ENCODE measurements at regions not wholly inside any gene's neighbourhood (a gene's known extent, or its start where the extent isn't known, plus 50 kb on each side); places are given as distances from the start of the nearest gene placed in this dataset.

- H3K27me3 Mint-ChIP-seq (ENCODE audit: low read depth, unreplicated experiment), result no peaks in the 10 kb centered on the region
- TF ChIP-seq EZH2 (IDR thresholded peaks at IDR 0.05; ENCODE audit: insufficient read depth, low read length) (no peak), CTCF (IDR thresholded peaks at IDR 0.05; ENCODE audit: insufficient read depth, low read depth, low read length) (no peak)
Observed at GRCh38 chr20:23138682-23139081, 52.6 kb upstream of the CD93 start.

GRCh38 chr20:23138226-23138625 is 52.1 kb upstream of the CD93 start:
- H2AFZ ChIP-seq (ENCODE audit: low read depth, low read length), result no peak overlapping the region
- H3K9me3 Mint-ChIP-seq (ENCODE audit: unreplicated experiment), result no peaks in the 10 kb centered on the region
- no peaks in the 10 kb centered on the region for H4K20me1 ChIP-seq (ENCODE audit: insufficient read depth, low read length)
- H3K27me3 ChIP-seq (ENCODE audit: insufficient read depth, low read length), result no peaks in the 10 kb centered on the region
- no peaks in the 10 kb centered on the region for H3K9me3 ChIP-seq (ENCODE audit: insufficient read depth, low read depth, low read length)
- H3K36me3 Mint-ChIP-seq (ENCODE audit: low read depth, unreplicated experiment), result no peaks in the 10 kb centered on the region
- no peaks in the 10 kb centered on the region for H3K36me3 ChIP-seq (ENCODE audit: insufficient read depth, low read length)
- H3K9ac ChIP-seq (ENCODE audit: low read length), result no peak overlapping the region
- no peak overlapping the region for H3K27ac Mint-ChIP-seq (ENCODE audit: unreplicated experiment)
- TF ChIP-seq CTCF (IDR thresholded peaks at IDR 0.05; ENCODE audit: insufficient read depth, low read depth, low read length) (no peak), EZH2 (IDR thresholded peaks at IDR 0.05; ENCODE audit: insufficient read depth, low read length) (no peak)
- FAIRE-seq, result no peak
- no peak overlapping the region for H3K4me3 Mint-ChIP-seq (ENCODE audit: unreplicated experiment)
- no peak overlapping the region for H3K4me2 ChIP-seq (ENCODE audit: low read length)
- H3K79me2 ChIP-seq (ENCODE audit: insufficient read depth, low read length), result no peaks in the 10 kb centered on the region
- no peak for DNase-seq (ENCODE audit: low read depth)
- H3K27me3 Mint-ChIP-seq (ENCODE audit: low read depth, unreplicated experiment), result no peaks in the 10 kb centered on the region
- H3K4me1 ChIP-seq (ENCODE audit: insufficient read depth, low read length), result peaks cover 21% of the 10 kb centered on the region
- no peak overlapping the region for H3K27ac ChIP-seq (ENCODE audit: low read depth, low read length)
- H3K4me3 ChIP-seq (ENCODE audit: insufficient read depth, low read depth, low read length), result no peak overlapping the region
- H3K4me1 Mint-ChIP-seq (ENCODE audit: low read depth, unreplicated experiment), result peaks cover 15% of the 10 kb centered on the region

More at GRCh38 chr20:23138682-23139081, 52.6 kb upstream of the CD93 start:
- H3K4me3 Mint-ChIP-seq (ENCODE audit: unreplicated experiment), result no peak overlapping the region
- H3K79me2 ChIP-seq (ENCODE audit: insufficient read depth, low read length), result no peaks in the 10 kb centered on the region
- no peak overlapping the region for H3K4me3 ChIP-seq (ENCODE audit: insufficient read depth, low read depth, low read length)
- no peaks in the 10 kb centered on the region for H3K9me3 Mint-ChIP-seq (ENCODE audit: unreplicated experiment)
- H3K4me2 ChIP-seq (ENCODE audit: low read length), result no peak overlapping the region
- no peaks in the 10 kb centered on the region for H4K20me1 ChIP-seq (ENCODE audit: insufficient read depth, low read length)
- no peaks in the 10 kb centered on the region for H3K27me3 ChIP-seq (ENCODE audit: insufficient read depth, low read length)
- no peak overlapping the region for H3K9ac ChIP-seq (ENCODE audit: low read length)
- peaks cover 19% of the 10 kb centered on the region for H3K4me1 Mint-ChIP-seq (ENCODE audit: low read depth, unreplicated experiment)
- H3K36me3 ChIP-seq (ENCODE audit: insufficient read depth, low read length), result no peaks in the 10 kb centered on the region
- H3K9me3 ChIP-seq (ENCODE audit: insufficient read depth, low read depth, low read length), result no peaks in the 10 kb centered on the region
- DNase-seq (ENCODE audit: low read depth), result no peak
- no peaks in the 10 kb centered on the region for H3K36me3 Mint-ChIP-seq (ENCODE audit: low read depth, unreplicated experiment)
- H2AFZ ChIP-seq (ENCODE audit: low read depth, low read length), result no peak overlapping the region
- H3K27ac Mint-ChIP-seq (ENCODE audit: unreplicated experiment), result no peak overlapping the region
- FAIRE-seq, result no peak
- no peak overlapping the region for H3K27ac ChIP-seq (ENCODE audit: low read depth, low read length)
- peaks cover 24% of the 10 kb centered on the region for H3K4me1 ChIP-seq (ENCODE audit: insufficient read depth, low read length)

GRCh38 chr20:23136893-23137745 is 51.0 kb upstream of the CD93 start:
- H3K4me2 ChIP-seq (ENCODE audit: low read length), result no peak overlapping the region
- H2AFZ ChIP-seq (ENCODE audit: low read depth, low read length), result no peak overlapping the region
- Mint-ChIP-seq H3K9me3 (ENCODE audit: unreplicated experiment) (no peaks in the 10 kb centered on the region), H3K4me1 (ENCODE audit: low read depth, unreplicated experiment) (peaks cover 5% of the 10 kb centered on the region), H3K36me3 (ENCODE audit: low read depth, unreplicated experiment) (no peaks in the 10 kb centered on the region), H3K27ac (ENCODE audit: unreplicated experiment) (no peak overlapping the region), H3K27me3 (ENCODE audit: low read depth, unreplicated experiment) (peaks cover 2% of the 10 kb centered on the region), H3K4me3 (ENCODE audit: unreplicated experiment) (no peak overlapping the region)
- H3K4me1 ChIP-seq (ENCODE audit: insufficient read depth, low read length), result peaks cover 10% of the 10 kb centered on the region
- H3K27ac ChIP-seq (ENCODE audit: low read depth, low read length), result no peak overlapping the region
- H3K4me3 ChIP-seq (ENCODE audit: insufficient read depth, low read depth, low read length), result no peak overlapping the region
- H3K27me3 ChIP-seq (ENCODE audit: insufficient read depth, low read length), result no peaks in the 10 kb centered on the region
- DNase-seq (ENCODE audit: low read depth) (no peak), FAIRE-seq (no peak)
- H4K20me1 ChIP-seq (ENCODE audit: insufficient read depth, low read length), result no peaks in the 10 kb centered on the region
- H3K79me2 ChIP-seq (ENCODE audit: insufficient read depth, low read length), result no peaks in the 10 kb centered on the region
- no peaks in the 10 kb centered on the region for H3K9me3 ChIP-seq (ENCODE audit: insufficient read depth, low read depth, low read length)
- H3K9ac ChIP-seq (ENCODE audit: low read length), result no peak overlapping the region
- H3K36me3 ChIP-seq (ENCODE audit: insufficient read depth, low read length), result no peaks in the 10 kb centered on the region
- no peak for TF ChIP-seq CTCF (IDR thresholded peaks at IDR 0.05; ENCODE audit: insufficient read depth, low read depth, low read length)
- TF ChIP-seq EZH2 (IDR thresholded peaks at IDR 0.05; ENCODE audit: insufficient read depth, low read length), result no peak
